ENCODE measurements at regions not wholly inside any gene's neighbourhood (a gene's known extent, or its start where the extent isn't known, plus 50 kb on each side); places are given as distances from the start of the nearest gene placed in this dataset.

- no peaks in the 10 kb centered on the region for H3K36me3 ChIP-seq
- no peak for TF ChIP-seq Cebpa-rat (IDR thresholded peaks at IDR 0.05)
- no peak overlapping the region for H3K4me2 ChIP-seq
- H3K27me3 ChIP-seq, result no peaks in the 10 kb centered on the region
- H3K4me3 ChIP-seq, result no peak overlapping the region
- no peak overlapping the region for H3K27ac ChIP-seq
- peaks cover 0 to 12% (median 0%) of the 10 kb centered on the region in 11 experiments; a peak in 3 of 22 replicates for H3K9me3 ChIP-seq (replicated peaks in 1 of 11)
- no peaks in the 10 kb centered on the region for H3K4me1 ChIP-seq
- no peak overlapping the region for H3K9ac ChIP-seq
- no peaks in the 10 kb centered on the region for H4K20me1 ChIP-seq
Observed at GRCh38 chr6:19551611-19552010, 285.6 kb upstream of the ID4 start.

- no peak overlapping the region for H3K4me3 ChIP-seq
- H3K9me3 ChIP-seq (replicated peaks in 1 of 11), result peaks cover 0 to 12% (median 0%) of the 10 kb centered on the region in 11 experiments; a peak in 3 of 22 replicates
- H3K4me1 ChIP-seq, result no peaks in the 10 kb centered on the region
- no peaks in the 10 kb centered on the region for H3K27me3 ChIP-seq
- H4K20me1 ChIP-seq, result no peaks in the 10 kb centered on the region
- no peak overlapping the region for H3K4me2 ChIP-seq
- H3K9ac ChIP-seq, result no peak overlapping the region
- TF ChIP-seq Cebpa-rat (IDR thresholded peaks at IDR 0.05), result no peak
- H3K27ac ChIP-seq, result no peak overlapping the region
- H3K36me3 ChIP-seq, result no peaks in the 10 kb centered on the region
Observed at GRCh38 chr6:19552076-19552475, 285.1 kb upstream of the ID4 start.

- no peaks in the 10 kb centered on the region for H4K20me1 ChIP-seq
- H3K36me3 ChIP-seq, result no peaks in the 10 kb centered on the region
- no peak overlapping the region for H3K4me2 ChIP-seq
- no peaks in the 10 kb centered on the region for H3K27me3 ChIP-seq
- no peak overlapping the region for H3K4me3 ChIP-seq
- no peak for TF ChIP-seq Cebpa-rat (IDR thresholded peaks at IDR 0.05)
- no peak overlapping the region for H3K9ac ChIP-seq
- no peaks in the 10 kb centered on the region for H3K4me1 ChIP-seq
- H3K27ac ChIP-seq, result no peak overlapping the region
- peaks cover 0 to 12% (median 0%) of the 10 kb centered on the region in 11 experiments; a peak in 3 of 22 replicates for H3K9me3 ChIP-seq (replicated peaks in 1 of 11)
Observed at GRCh38 chr6:19552588-19552987, 284.6 kb upstream of the ID4 start.

- H3K4me1 ChIP-seq, result no peaks in the 10 kb centered on the region
- H3K27me3 ChIP-seq, result no peaks in the 10 kb centered on the region
- H3K4me2 ChIP-seq, result no peak overlapping the region
- H3K27ac ChIP-seq, result no peak overlapping the region
- no peak overlapping the region for H3K9ac ChIP-seq
- H4K20me1 ChIP-seq, result no peaks in the 10 kb centered on the region
- TF ChIP-seq Cebpa-rat (IDR thresholded peaks at IDR 0.05), result no peak
- H3K4me3 ChIP-seq, result no peak overlapping the region
- peaks cover 0 to 12% (median 0%) of the 10 kb centered on the region in 11 experiments; a peak in 3 of 22 replicates for H3K9me3 ChIP-seq (replicated peaks in 1 of 11)
- H3K36me3 ChIP-seq, result no peaks in the 10 kb centered on the region
Observed at GRCh38 chr6:19554356-19555225, 282.6 kb upstream of the ID4 start.

GRCh38 chr6:19557191-19557590, 280.0 kb upstream of the ID4 start:
- Histone ChIP-seq H3K27me3 (no peaks in the 10 kb centered on the region), H4K20me1 (no peaks in the 10 kb centered on the region), H3K27ac (no peak overlapping the region), H3K4me1 (peaks cover 0 to 5% (median 0%) of the 10 kb centered on the region in 10 experiments; a peak in 1 of 20 replicates), H3K4me3 (no peak overlapping the region), H3K4me2 (no peak overlapping the region), H3K36me3 (no peaks in the 10 kb centered on the region), H3K9me3 (replicated peaks in 1 of 11) (peaks cover 0 to 20% (median 5%) of the 10 kb centered on the region in 11 experiments; a peak in 13 of 22 replicates), H3K9ac (no peak overlapping the region)
- TF ChIP-seq Cebpa-rat (IDR thresholded peaks at IDR 0.05), result no peak

GRCh38 chr6:19558201-19558600, 279.0 kb upstream of the ID4 start:
- Histone ChIP-seq H3K36me3 (no peaks in the 10 kb centered on the region), H4K20me1 (no peaks in the 10 kb centered on the region), H3K9me3 (replicated peaks in 1 of 11) (peaks cover 0 to 14% (median 6%) of the 10 kb centered on the region in 11 experiments; a peak in 13 of 22 replicates), H3K27me3 (no peaks in the 10 kb centered on the region), H3K4me2 (no peak overlapping the region), H3K4me1 (peaks cover 0 to 5% (median 0%) of the 10 kb centered on the region in 10 experiments; a peak in 1 of 20 replicates), H3K4me3 (no peak overlapping the region), H3K27ac (no peak overlapping the region), H3K9ac (no peak overlapping the region)
- no peak for TF ChIP-seq Cebpa-rat (IDR thresholded peaks at IDR 0.05)

- Histone ChIP-seq H3K9me3 (replicated peaks in 1 of 11) (peaks cover 0 to 9% (median 6%) of the 10 kb centered on the region in 11 experiments; a peak in 13 of 22 replicates), H4K20me1 (no peaks in the 10 kb centered on the region), H3K9ac (no peak overlapping the region), H3K27me3 (no peaks in the 10 kb centered on the region), H3K27ac (no peak overlapping the region), H3K36me3 (no peaks in the 10 kb centered on the region), H3K4me2 (no peak overlapping the region), H3K4me1 (peaks cover 0 to 5% (median 0%) of the 10 kb centered on the region in 10 experiments; a peak in 1 of 20 replicates), H3K4me3 (no peak overlapping the region)
- no peak for TF ChIP-seq Cebpa-rat (IDR thresholded peaks at IDR 0.05)
Observed at GRCh38 chr6:19558934-19559333, 278.2 kb upstream of the ID4 start.

GRCh38 chr6:19562468-19562867, 274.7 kb upstream of the ID4 start:
- Histone ChIP-seq H3K4me2 (no peak overlapping the region), H3K9me3 (replicated peaks in 1 of 11) (peaks cover 0 to 9% (median 6%) of the 10 kb centered on the region in 11 experiments; a peak in 13 of 22 replicates), H3K36me3 (no peaks in the 10 kb centered on the region), H3K27me3 (no peaks in the 10 kb centered on the region), H3K9ac (no peak overlapping the region), H3K27ac (no peak overlapping the region), H3K4me3 (no peak overlapping the region), H4K20me1 (no peaks in the 10 kb centered on the region), H3K4me1 (peaks cover 0 to 5% (median 0%) of the 10 kb centered on the region in 10 experiments; a peak in 1 of 20 replicates)
- TF ChIP-seq Cebpa-rat (IDR thresholded peaks at IDR 0.05), result no peak

GRCh38 chr6:19569563-19569962, 267.6 kb upstream of the ID4 start:
- H4K20me1 ChIP-seq, result no peaks in the 10 kb centered on the region
- H3K36me3 ChIP-seq, result no peaks in the 10 kb centered on the region
- H3K27ac ChIP-seq, result no peak overlapping the region
- TF ChIP-seq Cebpa-rat (IDR thresholded peaks at IDR 0.05), result no peak
- no peaks in the 10 kb centered on the region for H3K9me3 ChIP-seq (replicated peaks in 1 of 11)
- no peaks in the 10 kb centered on the region for H3K4me1 ChIP-seq
- no peaks in the 10 kb centered on the region for H3K27me3 ChIP-seq
- H3K4me2 ChIP-seq, result no peak overlapping the region
- no peak overlapping the region for H3K9ac ChIP-seq
- H3K4me3 ChIP-seq, result no peak overlapping the region

- Histone ChIP-seq H3K9me3 (replicated peaks in 1 of 11) (no peaks in the 10 kb centered on the region), H4K20me1 (no peaks in the 10 kb centered on the region), H3K4me3 (no peak overlapping the region), H3K9ac (no peak overlapping the region), H3K4me2 (no peak overlapping the region), H3K36me3 (no peaks in the 10 kb centered on the region), H3K4me1 (no peaks in the 10 kb centered on the region), H3K27me3 (no peaks in the 10 kb centered on the region), H3K27ac (no peak overlapping the region)
- TF ChIP-seq Cebpa-rat (IDR thresholded peaks at IDR 0.05), result no peak
Observed at GRCh38 chr6:19571176-19571575, 266.0 kb upstream of the ID4 start.
